GM13977 (cell line): ENCODE measurements at regions not wholly inside any gene's neighbourhood (a gene's known extent, or its start where the extent isn't known, plus 50 kb on each side); places are given as distances from the start of the nearest gene placed in this dataset.
A peak's percentile ranks its signal among the peaks of the same experiment; 100 is the strongest.

Source experiments
- DNase-seq: peaks from one replicate; pipeline ENCODE4 v3.0.0; 2012; ENCODE audit warnings: low spot score
- CTCF ChIP-seq: IDR thresholded peaks from 2 replicates; pipeline ENCODE4 v1.5.1; 2012; ENCODE audit warnings: mild to moderate bottlenecking, control low read depth; ENCODE audit not compliant: insufficient read depth; ENCODE audit errors: extremely low read depth, missing control alignments
- in situ Hi-C: fragments of 300-500 bp; cut with MboI; formaldehyde crosslinking; loops from one replicate; pipeline ENCODE4 v1.12.0; 2022; ENCODE audit warnings: low sequenced_read_pairs, low pct_unique_long_range_greater_than_20kb, mixed read lengths, inconsistent platforms; ENCODE audit not compliant: unreplicated experiment

- in situ Hi-C loops = loop anchor here (25.0 kb wide), 1 partner anchor 434 kb away; the partner anchor contains the start of gene CTSO
- no peak for DNase-seq
- no peak for TF ChIP-seq CTCF
Observed at GRCh38 chr4:156396534-156396933, 442.9 kb upstream of the CTSO start.

- in situ Hi-C loops = loop anchor here (25.0 kb wide), 1 partner anchor 429 kb away; the partner anchor contains the start of gene CTSO
- TF ChIP-seq CTCF = no peak
- DNase-seq = no peak
Observed at GRCh38 chr4:156391325-156391653, 437.6 kb upstream of the CTSO start.

- TF ChIP-seq CTCF = no peak
- in situ Hi-C loops = loop anchor here (25.0 kb wide), 1 partner anchor 428 kb away; the partner anchor contains the start of gene CTSO
- no peak for DNase-seq
Observed at GRCh38 chr4:156390599-156391324, 437.1 kb upstream of the CTSO start.

GRCh38 chr4:156388826-156389225 is 435.2 kb upstream of the CTSO start:
- TF ChIP-seq CTCF = no peak
- in situ Hi-C loops = loop anchor here (25.0 kb wide), 1 partner anchor 427 kb away; the partner anchor contains the start of gene CTSO
- DNase-seq = no peak

- in situ Hi-C loops = loop anchor here (25.0 kb wide), 1 partner anchor 416 kb away; the partner anchor contains the start of gene CTSO
- TF ChIP-seq CTCF = peak; percentile 64
- peak; percentile 52 for DNase-seq
Observed at GRCh38 chr4:156378033-156378665, 424.5 kb upstream of the CTSO start.

GRCh38 chr4:156377036-156377710 is 423.5 kb upstream of the CTSO start:
- no peak for DNase-seq
- in situ Hi-C loops = loop anchor here (25.0 kb wide), 1 partner anchor 415 kb away; the partner anchor contains the start of gene CTSO
- no peak for TF ChIP-seq CTCF
